GM12875 (cell line): ENCODE measurements at regions not wholly inside any gene's neighbourhood (a gene's known extent, or its start where the extent isn't known, plus 50 kb on each side); places are given as distances from the start of the nearest gene placed in this dataset.
"Not testable (repeated sequence)": the region's sequence is repeated elsewhere in the genome, so short reads cannot be mapped to it uniquely, and the experiment has no call there.

ENCODE experiments used
- H3K4me3 ChIP-seq: one replicate; pipeline ENCODE4 v1.5.1; 2011; ENCODE audit warnings: low read depth, low read length, control low read depth
- TF ChIP-seq, protein P1 (sequence below): IDR thresholded peaks from 2 replicates; pipeline ENCODE4 v1.5.1; 2011; ENCODE audit warnings: low read depth, mild to moderate bottlenecking, control low read depth, inconsistent platforms, low read length, moderate library complexity, borderline replicate concordance; ENCODE audit not compliant: insufficient read depth

DNA sequence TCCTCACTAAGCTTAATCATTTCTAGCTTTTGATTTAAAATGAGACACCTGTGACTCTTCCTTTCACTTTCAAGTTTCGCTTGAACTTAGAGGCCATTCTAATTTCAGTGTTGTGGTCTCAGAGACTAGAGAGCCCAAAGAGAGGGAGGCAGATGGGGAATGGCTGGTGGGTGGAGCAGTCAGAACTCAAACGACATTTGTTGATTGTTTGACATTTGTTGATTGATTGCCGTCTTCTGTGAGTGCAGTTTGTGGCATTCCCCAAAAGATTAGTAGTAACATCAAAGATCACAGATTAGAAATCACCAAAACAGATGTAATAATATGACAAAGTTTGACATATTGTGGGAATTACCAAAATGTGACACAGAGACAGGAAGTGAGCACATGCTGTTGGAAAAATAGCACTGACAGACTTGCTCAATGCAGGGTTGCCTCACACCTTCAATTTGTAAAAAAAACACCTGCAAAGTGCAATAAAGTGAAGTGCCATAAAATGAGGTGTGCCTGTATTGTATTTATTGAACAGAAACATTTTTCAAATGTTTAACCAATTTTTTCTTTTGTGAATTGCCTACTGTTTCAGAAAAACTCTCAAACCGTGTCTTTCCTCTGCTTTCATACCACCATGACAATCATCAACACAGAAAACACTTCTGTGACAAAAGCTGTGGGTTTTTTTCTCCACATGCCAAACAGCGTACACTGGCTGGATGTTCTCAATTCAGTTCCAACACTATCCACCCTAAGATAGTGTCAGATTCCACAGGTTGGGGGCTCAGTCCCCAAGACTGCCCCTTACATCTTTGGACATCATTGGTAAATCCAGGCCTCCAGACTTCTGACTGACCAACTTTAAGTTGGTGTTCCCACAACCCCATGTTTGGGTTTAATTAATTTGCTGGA is 376.3 kb upstream of the RGS6 start:
- TF ChIP-seq, protein P1, sequence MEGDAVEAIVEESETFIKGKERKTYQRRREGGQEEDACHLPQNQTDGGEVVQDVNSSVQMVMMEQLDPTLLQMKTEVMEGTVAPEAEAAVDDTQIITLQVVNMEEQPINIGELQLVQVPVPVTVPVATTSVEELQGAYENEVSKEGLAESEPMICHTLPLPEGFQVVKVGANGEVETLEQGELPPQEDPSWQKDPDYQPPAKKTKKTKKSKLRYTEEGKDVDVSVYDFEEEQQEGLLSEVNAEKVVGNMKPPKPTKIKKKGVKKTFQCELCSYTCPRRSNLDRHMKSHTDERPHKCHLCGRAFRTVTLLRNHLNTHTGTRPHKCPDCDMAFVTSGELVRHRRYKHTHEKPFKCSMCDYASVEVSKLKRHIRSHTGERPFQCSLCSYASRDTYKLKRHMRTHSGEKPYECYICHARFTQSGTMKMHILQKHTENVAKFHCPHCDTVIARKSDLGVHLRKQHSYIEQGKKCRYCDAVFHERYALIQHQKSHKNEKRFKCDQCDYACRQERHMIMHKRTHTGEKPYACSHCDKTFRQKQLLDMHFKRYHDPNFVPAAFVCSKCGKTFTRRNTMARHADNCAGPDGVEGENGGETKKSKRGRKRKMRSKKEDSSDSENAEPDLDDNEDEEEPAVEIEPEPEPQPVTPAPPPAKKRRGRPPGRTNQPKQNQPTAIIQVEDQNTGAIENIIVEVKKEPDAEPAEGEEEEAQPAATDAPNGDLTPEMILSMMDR = no peak
- no peak overlapping the region for H3K4me3 ChIP-seq

DNA sequence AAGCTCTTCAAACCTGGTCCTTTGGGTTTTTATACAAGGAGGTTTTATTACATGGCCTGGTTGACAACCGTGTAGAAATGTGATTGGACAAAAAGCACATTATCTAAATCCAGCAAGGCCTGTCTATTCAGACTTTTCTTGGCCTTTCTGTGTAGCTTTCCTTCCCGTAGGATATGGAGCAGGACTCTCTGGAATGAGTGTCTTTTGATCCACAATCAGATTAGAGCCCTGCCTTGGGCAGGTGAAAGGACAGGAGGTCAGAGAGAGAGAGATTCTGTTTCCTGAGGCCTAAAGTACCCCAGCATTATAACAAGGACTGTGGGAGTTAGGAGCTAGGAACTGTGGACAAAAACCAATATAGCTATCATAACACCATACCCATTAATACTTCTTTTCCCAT is 375.5 kb upstream of the RGS6 start:
- H3K4me3 ChIP-seq = no peak overlapping the region
- TF ChIP-seq, protein P1 = no peak

DNA sequence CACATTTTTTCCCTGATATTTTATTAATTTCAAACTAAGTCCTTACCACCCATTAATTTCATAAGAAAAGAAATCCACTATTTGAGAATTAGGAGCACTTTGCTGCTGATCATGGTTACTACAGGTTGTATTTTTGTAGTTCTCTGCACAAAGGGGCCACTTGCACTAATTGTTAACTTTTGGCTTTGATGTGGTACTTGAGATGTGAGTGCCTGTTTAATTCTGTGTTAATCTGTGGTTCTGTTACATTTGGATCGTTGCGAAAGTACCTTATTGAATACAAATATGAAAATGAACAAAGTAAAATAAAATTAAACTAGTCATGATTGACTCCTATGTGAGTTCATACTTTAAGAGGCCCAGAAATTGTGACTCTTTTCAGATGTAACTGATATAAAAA is 374.9 kb upstream of the RGS6 start:
- TF ChIP-seq, protein P1 = no peak
- no peak overlapping the region for H3K4me3 ChIP-seq

DNA sequence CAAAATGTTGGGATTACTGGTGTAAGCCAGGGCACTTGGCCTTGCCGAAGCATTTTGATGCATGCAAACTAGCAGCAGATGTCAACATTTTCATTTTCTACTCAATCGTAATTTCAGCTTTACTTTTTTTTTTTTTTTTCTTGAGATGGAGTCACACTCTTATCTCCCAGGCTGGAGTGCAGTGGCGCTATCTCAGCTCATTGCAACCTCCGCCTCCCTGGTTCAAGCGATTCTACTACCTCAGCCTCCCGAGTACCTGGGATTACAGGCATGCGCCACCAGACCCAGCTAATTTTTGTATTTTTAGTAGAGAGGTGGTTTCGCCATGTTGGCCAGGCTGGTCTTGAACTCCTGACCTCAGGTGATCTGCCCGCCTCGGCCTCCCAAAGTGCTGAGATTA is 373.3 kb upstream of the RGS6 start:
- not testable (repeated sequence) for H3K4me3 ChIP-seq

DNA sequence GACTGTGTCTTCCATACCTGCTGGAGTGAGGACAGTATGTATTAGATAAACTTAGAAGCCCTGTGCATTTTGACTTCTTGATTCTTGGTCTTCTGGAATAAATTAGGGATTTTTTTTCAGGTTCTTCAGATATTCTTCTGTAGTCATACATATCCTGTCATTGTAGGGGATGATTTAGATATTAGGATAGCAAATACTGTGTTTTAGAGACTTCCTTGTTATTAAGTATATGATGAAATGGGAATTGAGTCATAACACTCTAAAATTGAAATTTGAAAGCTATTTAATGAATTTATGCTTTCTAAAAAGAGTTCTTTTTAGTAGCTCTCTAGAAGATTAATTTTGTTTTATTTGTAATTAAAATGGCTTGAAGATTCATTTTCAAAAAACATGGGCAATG is 371.5 kb upstream of the RGS6 start:
- H3K4me3 ChIP-seq = no peak overlapping the region
- TF ChIP-seq, protein P1 = no peak

DNA sequence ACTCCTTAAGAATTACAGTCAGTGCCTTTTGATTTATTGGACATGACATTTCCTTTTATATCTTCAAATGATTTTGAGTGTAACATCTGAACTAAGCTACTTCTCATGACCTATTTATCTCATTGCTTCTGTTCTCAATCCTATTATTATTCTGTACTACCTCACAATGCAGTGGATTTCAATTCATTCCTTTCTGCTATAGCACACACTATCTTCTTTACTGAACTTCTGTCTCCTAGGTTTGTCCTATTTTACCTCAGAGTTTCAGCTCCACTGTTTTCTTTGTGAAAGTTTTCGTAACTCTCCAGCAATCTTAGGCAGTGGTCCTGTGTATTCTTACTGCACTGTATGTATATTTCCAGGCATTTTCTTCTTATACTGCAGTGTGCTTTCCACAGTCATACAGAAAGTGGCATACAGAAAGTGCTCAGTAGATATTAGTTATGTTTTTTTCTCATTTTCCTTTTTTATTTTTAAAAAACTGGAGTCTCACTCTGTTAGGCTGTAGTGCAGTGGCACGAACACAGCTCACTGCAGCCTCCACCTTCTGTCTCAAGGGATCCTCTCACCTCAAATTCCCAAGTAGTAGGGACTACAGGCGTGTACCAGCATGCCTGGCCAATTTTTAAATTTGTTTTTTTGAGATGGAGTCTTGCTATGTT is 368.6 kb upstream of the RGS6 start:
- H3K4me3 ChIP-seq = no peak overlapping the region
- TF ChIP-seq, protein P1 = no peak

DNA sequence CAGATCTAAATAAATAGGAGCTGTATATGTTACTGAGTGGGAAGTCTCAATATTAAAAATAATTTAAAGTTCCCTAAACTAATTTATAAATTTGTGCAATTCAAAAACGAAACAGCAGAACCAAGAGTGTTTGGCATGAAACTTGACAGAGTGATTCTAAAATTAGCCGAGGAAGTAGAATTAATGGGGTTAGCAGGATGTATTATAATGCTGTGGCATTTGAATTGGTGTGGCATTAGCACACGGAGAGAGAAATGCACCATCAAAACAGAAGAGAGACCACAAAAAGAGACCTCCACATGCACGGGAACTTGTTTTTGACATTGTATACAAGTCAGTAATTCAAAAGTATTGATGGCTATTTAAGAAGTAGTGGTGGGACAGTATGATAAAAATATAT is 366.0 kb upstream of the RGS6 start:
- TF ChIP-seq, protein P1 = no peak
- H3K4me3 ChIP-seq = no peak overlapping the region

DNA sequence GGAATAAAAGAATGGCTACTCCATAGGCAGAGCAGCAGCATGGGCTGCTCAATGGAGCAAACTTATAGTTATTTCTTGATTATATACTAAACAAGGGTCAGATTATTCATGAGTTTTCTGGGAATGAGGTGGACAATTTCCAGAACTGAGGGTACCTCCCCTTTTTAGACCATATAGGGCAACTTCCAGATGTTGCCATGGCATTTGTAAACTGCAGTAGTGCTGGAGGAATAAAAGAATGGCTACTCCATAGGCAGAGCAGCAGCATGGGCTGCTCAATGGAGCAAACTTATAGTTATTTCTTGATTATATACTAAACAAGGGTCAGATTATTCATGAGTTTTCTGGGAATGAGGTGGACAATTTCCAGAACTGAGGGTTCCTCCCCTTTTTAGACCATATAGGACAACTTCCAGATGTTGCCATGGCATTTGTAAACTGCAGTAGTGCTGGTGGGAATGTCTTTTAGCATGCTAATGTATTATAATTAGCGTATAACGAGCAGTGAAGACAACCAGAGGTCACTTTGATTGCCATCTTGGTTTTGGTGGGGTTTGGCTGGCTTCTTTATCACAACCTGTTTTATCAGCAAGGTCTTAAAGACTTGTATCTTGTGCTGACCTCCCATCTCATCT is 364.6 kb upstream of the RGS6 start:
- H3K4me3 ChIP-seq = not testable (repeated sequence)
